Muscle of leg (tissue), 3 donors: ENCODE measurements at regions not wholly inside any gene's neighbourhood (a gene's known extent, or its start where the extent isn't known, plus 50 kb on each side); places are given as distances from the start of the nearest gene placed in this dataset.

Experiments used
- DNase-seq: peaks from one replicate; pipeline ENCODE4 v3.0.0; 2013
- H3K27ac ChIP-seq: one replicate; pipeline ENCODE4 v1.5.1; 2013; ENCODE audit warnings: mild to moderate bottlenecking, low read length, control low read depth
- H3K27me3 ChIP-seq: one replicate; pipeline ENCODE4 v1.6.1; 2013; ENCODE audit warnings: low read length; ENCODE audit not compliant: control insufficient read depth, insufficient read depth
- H3K36me3 ChIP-seq: one replicate; pipeline ENCODE4 v1.6.1; 2013; ENCODE audit warnings: low read length; ENCODE audit not compliant: control insufficient read depth, insufficient read depth
- H3K4me1 ChIP-seq: one replicate; pipeline ENCODE4 v1.6.1; 2013; ENCODE audit warnings: low read length; ENCODE audit not compliant: control insufficient read depth, insufficient read depth
- H3K4me3 ChIP-seq: one replicate; pipeline ENCODE4 v1.5.1; 2013; ENCODE audit warnings: low read length, control low read depth
- H3K9me3 ChIP-seq: replicated peaks from 2 replicates; pipeline ENCODE4 v1.6.1; 2013; ENCODE audit warnings: low read depth, low read length; ENCODE audit not compliant: control insufficient read depth
- WGBS: methylation state at CpG from one replicate; pipeline ENCODE4 v1.1.5; 2013; ENCODE audit warnings: missing lambda C conversion rate; ENCODE audit not compliant: insufficient coverage; 5-methylcytosine and 5-hydroxymethylcytosine counted together

GRCh38 chr4:155616117-155616516, 50.5 kb upstream of the GUCY1A1 start:
- Histone ChIP-seq H3K27ac (no peak overlapping the region), H3K4me3 (no peak overlapping the region)

DNA sequence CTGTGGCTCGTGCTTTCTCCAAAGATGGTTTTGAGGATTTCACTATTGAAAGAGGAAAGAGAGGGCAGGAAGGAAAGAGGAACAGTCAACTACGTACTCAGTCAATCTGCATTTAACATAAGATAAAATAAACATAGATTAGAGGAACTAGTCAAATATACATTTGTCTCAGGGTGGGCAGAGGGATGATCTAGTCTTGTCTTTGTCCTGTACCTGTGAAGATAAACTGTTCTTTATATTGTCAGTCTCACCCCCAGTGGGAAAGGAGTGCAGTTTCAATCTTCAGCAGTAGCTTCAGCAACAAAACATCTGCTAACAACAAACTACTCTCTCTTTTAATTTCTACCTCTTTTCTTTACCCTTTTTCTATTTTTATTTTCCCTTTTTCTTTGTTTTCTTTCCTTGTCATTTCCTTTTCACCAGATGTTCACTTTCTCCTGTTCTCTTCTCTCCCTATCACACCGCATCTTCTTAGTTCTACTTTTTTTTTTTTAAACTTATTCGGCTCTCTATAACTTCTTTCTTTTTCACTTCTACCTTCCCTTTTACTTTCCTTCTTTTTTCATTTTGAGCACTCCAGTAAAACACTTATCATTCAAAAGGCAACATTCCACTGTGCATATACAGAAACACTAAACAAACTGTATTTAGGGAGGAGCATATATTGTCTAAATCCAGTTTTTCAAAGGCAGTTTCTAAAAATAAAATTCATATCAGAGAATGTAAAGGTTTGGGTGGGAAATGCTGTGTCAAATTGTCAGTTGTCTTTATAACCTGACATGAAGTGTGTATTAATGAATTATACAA, 51.4 kb upstream of the GUCY1A1 start:
- H3K36me3 ChIP-seq, result no peaks in the 10 kb centered on the region
- no peak overlapping the region for H3K27ac ChIP-seq
- no peaks in the 10 kb centered on the region for H3K9me3 ChIP-seq
- no peaks in the 10 kb centered on the region for H3K27me3 ChIP-seq
- H3K4me3 ChIP-seq, result no peak overlapping the region
- DNase-seq, result no peak
- no peaks in the 10 kb centered on the region for H3K4me1 ChIP-seq
- 83% methylated on average over 2 of the region's 4 CpGs for WGBS

More at GRCh38 chr4:155616117-155616516, 50.5 kb upstream of the GUCY1A1 start:
- WGBS, result no CpG with 5 or more reads among the region's 1 CpG
- Histone ChIP-seq H3K36me3 (no peaks in the 10 kb centered on the region), H3K4me1 (no peaks in the 10 kb centered on the region), H3K9me3 (no peaks in the 10 kb centered on the region), H3K27me3 (no peaks in the 10 kb centered on the region)
- no peak for DNase-seq

DNA sequence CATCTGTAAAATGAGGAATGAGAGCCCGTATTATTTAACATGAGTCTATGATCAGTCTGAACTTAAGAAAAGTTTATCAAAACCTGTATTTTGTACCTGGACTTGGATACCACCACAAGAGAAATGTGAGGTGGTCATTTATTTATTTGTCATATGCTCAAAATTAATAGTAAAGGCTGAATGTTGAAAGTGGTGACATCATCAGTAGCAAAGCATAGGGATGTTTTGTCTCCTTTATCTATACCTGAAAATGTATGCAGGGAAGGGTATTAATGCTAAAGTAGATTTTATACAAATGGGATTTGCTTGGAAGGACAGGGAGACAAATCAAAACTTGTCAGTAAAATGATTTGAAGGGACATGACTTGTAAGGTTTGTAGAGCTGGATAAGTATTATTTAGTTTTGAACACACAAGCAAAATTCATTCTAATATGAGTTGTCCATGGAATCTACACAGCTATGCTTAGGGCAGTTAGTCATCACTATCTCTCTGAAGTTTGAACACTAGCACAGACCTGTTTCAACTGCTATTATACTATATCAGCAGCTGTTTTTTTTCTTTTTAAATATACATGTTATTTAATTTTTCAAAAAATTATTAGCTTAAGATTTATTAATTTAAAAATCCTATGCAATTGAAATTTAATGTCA, 52.4 kb upstream of the GUCY1A1 start:
- no peaks in the 10 kb centered on the region for H3K9me3 ChIP-seq
- no peaks in the 10 kb centered on the region for H3K4me1 ChIP-seq
- no peak overlapping the region for H3K27ac ChIP-seq
- H3K27me3 ChIP-seq, result no peaks in the 10 kb centered on the region
- no peaks in the 10 kb centered on the region for H3K36me3 ChIP-seq
- no peak overlapping the region for H3K4me3 ChIP-seq
- no CpG with 5 or more reads among the region's 1 CpG for WGBS
- no peak for DNase-seq

DNA sequence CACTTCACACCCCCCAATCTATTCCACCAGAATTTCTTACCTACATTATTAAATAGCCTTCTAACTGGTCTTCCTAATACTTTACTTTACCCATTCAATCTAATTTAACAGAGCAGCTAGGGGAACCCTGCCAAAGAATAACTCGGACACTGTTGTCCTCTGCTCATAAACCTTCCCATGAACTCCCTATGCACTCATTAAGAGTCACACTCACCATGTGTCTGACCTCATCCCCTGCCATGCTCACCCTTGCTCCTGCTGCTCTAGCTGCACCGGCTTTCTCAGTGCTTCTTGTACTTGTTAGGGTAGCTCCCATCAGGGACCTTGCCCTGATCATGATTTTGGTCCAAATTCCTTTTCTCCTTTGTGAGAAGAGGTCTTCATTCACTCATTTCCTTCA, 54.6 kb upstream of the GUCY1A1 start:
- DNase-seq, result no peak
- Histone ChIP-seq H3K36me3 (no peaks in the 10 kb centered on the region), H3K4me3 (no peak overlapping the region), H3K27me3 (no peaks in the 10 kb centered on the region), H3K4me1 (peaks cover 3% of the 10 kb centered on the region), H3K27ac (no peak overlapping the region), H3K9me3 (no peaks in the 10 kb centered on the region)
- 21% methylated on average over 2 of the region's 2 CpGs for WGBS

DNA sequence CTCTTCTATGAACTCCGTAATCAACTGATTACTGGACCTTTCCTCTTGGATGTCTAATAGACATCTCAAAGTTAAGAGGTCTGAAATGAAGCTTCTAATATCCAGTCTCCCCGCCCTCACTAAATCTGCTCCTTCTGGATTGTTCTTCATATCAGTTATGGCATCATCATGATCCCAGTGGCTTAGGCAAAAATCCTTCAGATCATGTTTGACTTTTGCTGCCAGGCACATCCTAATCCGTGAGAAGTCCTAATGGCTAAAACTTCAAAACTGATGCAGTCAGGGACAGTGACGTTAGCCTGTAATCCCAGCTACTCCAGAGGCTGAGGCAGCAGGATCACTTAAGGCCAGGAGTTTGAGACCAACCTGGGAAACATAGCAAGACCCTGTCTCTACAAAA, 55.1 kb upstream of the GUCY1A1 start:
- DNase-seq, result no peak
- no peaks in the 10 kb centered on the region for H3K36me3 ChIP-seq
- no peak overlapping the region for H3K27ac ChIP-seq
- no peak overlapping the region for H3K4me3 ChIP-seq
- H3K4me1 ChIP-seq, result peaks cover 3% of the 10 kb centered on the region
- no peaks in the 10 kb centered on the region for H3K9me3 ChIP-seq
- WGBS, result 88% methylated on average over 2 of the region's 4 CpGs
- H3K27me3 ChIP-seq, result no peaks in the 10 kb centered on the region

GRCh38 chr4:155610143-155610542, 56.5 kb upstream of the GUCY1A1 start:
- Histone ChIP-seq H3K9me3 (no peaks in the 10 kb centered on the region), H3K27me3 (no peaks in the 10 kb centered on the region), H3K4me1 (peaks cover 3% of the 10 kb centered on the region), H3K4me3 (no peak overlapping the region), H3K36me3 (no peaks in the 10 kb centered on the region), H3K27ac (no peak overlapping the region)
- WGBS, result 100% methylated on average over 1 of the region's 5 CpGs
- DNase-seq, result no peak

DNA sequence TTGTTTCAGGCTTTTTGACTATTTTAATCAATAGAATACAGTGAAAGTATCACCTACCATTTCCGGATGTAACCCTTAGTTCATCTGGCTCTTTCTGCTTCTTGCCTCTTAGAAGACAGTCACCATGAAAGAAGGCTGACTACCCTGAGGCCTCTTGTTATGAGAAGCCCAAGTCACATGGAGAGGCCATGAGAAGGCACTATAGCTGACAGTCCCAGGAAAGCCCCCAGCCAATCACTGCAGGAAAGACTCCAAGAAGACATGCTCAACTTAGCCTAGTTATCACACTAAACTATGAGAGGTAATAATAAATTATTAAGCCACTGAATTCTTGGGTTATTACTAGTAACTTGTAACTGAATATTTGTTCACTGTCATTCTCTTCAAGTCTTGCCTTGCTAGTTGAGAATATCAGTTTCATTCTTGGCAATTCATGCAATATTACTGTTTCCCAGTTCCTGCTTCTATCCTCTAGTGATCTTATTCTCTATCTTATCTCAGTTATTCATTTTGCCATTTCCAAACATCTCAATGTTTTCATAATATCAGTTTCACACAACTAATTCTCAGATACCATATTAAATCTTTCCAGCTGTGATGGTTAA, 57.1 kb upstream of the GUCY1A1 start:
- Histone ChIP-seq H3K27me3 (no peaks in the 10 kb centered on the region), H3K36me3 (no peaks in the 10 kb centered on the region), H3K4me1 (peaks cover 3% of the 10 kb centered on the region), H3K4me3 (no peak overlapping the region), H3K27ac (no peak overlapping the region), H3K9me3 (no peaks in the 10 kb centered on the region)
- 80% methylated on average over 1 of the region's 1 CpG for WGBS
- DNase-seq, result no peak

GRCh38 chr4:155608225-155608885, 58.3 kb upstream of the GUCY1A1 start:
- peak; percentile 59 for DNase-seq
- no peak overlapping the region for H3K4me3 ChIP-seq
- H3K27ac ChIP-seq, result no peak overlapping the region
- WGBS, result no CpG with 5 or more reads among the region's 3 CpGs
- H3K27me3 ChIP-seq, result no peaks in the 10 kb centered on the region
- no peaks in the 10 kb centered on the region for H3K9me3 ChIP-seq
- H3K36me3 ChIP-seq, result no peaks in the 10 kb centered on the region
- H3K4me1 ChIP-seq, result peaks cover 3% of the 10 kb centered on the region

DNA sequence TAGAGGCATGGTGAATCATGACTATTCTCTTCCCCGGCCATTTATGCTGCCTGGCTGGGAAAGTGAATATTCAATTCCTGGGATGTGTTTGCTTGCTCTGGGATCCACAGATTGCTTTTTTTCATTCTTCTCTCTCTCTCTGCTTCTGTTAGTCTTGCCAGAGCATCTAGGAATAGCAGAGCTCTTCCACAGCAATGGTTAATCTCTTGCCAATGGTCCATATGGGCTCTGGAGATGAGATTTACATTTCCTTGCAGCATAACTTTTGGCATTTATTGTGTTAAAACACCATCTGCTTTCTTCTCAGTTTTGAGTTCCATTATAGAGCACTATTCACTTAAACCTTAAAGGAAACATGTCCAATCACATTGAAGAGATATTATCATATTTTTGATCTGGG, 59.2 kb upstream of the GUCY1A1 start:
- Histone ChIP-seq H3K27ac (no peak overlapping the region), H3K27me3 (no peaks in the 10 kb centered on the region), H3K9me3 (no peaks in the 10 kb centered on the region), H3K4me1 (peaks cover 3% of the 10 kb centered on the region), H3K4me3 (no peak overlapping the region), H3K36me3 (no peaks in the 10 kb centered on the region)
- no CpG with 5 or more reads among the region's 1 CpG for WGBS
- DNase-seq, result peak; percentile 36
